ENCODE measurements at regions not wholly inside any gene's neighbourhood (a gene's known extent, or its start where the extent isn't known, plus 50 kb on each side); places are given as distances from the start of the nearest gene placed in this dataset.

DNA sequence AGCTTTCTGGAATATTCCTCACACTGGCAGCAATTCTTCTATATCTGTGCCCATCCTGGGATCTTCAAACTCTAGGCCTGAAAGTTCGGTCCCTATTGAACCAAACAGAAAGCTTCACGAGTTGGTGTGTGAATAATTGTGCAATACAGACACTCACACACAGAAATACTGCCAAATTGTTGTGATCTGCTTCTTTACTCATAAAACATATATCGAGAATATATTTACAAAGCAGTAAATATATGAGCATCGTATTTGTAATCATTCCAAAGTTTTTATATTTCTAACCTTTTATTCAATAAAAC, 56.6 kb upstream of the BEX4 start:
- no peak overlapping the region for H3K4me3 ChIP-seq (replicated peaks; ENCODE audit: low read depth, low read length)
- TF ChIP-seq, protein P1, sequence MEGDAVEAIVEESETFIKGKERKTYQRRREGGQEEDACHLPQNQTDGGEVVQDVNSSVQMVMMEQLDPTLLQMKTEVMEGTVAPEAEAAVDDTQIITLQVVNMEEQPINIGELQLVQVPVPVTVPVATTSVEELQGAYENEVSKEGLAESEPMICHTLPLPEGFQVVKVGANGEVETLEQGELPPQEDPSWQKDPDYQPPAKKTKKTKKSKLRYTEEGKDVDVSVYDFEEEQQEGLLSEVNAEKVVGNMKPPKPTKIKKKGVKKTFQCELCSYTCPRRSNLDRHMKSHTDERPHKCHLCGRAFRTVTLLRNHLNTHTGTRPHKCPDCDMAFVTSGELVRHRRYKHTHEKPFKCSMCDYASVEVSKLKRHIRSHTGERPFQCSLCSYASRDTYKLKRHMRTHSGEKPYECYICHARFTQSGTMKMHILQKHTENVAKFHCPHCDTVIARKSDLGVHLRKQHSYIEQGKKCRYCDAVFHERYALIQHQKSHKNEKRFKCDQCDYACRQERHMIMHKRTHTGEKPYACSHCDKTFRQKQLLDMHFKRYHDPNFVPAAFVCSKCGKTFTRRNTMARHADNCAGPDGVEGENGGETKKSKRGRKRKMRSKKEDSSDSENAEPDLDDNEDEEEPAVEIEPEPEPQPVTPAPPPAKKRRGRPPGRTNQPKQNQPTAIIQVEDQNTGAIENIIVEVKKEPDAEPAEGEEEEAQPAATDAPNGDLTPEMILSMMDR (IDR thresholded peaks at IDR 0.05; ENCODE audit: low read depth, low read length, missing control alignments) = no peak
- DNase-seq (ENCODE audit: extremely low read depth, low read depth) = no peak

DNA sequence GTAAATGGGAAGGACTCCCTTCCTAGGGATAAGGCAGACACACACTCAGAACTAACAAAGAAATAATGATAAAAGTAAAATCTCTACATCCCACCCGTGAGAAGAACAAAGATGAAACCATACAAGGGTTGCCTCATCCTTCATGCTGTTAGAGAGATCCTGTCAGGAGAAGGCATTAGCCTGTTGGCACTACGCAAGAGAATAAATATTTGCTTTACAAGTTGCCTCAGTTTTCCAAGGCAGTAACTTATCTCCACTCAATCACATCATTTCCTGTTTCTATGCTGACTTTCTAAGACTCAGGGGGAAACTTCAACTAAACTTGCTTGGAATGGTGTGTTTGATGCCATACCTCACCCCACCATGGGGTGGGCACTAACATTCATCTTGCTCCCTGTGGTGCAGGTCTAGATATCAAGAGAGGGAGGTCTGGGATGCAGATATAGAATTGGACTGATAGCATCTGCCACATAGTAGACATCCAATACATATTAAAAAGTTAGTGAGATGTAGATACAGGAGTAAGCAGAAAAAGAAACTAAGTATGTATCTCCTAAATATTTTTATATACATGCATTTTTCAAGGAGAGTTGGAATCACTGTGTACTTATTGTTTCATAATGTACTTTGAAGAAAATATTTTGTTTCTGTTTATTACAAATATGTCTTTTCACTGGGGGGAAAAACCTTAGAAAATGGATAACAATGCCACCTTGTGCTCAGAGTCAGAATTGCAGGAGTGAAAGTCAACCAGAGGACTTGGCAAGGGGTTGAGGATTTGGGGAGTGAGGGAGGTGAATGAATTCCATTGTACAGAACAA, 57.2 kb upstream of the BEX4 start:
- H3K4me3 ChIP-seq (replicated peaks; ENCODE audit: low read depth, low read length) = no peak overlapping the region
- TF ChIP-seq, protein P1 (IDR thresholded peaks at IDR 0.05; ENCODE audit: low read depth, low read length, missing control alignments) = peak; percentile 51
- no peak for DNase-seq (ENCODE audit: extremely low read depth, low read depth)

DNA sequence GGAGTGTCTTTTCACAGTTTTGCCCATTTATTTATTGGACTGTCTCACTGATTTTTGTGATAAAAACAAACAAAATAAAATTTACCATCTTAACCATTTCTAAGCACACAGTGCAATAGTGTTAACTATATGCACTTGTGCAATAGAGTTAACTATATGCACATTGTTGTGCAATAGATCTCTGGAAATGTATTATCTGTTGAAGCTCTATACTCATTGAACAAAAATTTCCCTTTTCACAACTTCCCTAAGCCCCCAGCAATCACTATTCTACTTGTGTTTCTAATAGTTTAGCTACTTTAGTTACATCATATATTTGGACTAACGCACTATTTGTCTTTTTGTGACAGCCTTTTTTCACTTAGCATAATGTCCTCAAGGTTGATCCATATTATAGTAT, 59.7 kb upstream of the BEX4 start:
- TF ChIP-seq, protein P1 (IDR thresholded peaks at IDR 0.05; ENCODE audit: low read depth, low read length, missing control alignments) = no peak
- H3K4me3 ChIP-seq (replicated peaks; ENCODE audit: low read depth, low read length) = no peak overlapping the region
- no peak for DNase-seq (ENCODE audit: extremely low read depth, low read depth)

DNA sequence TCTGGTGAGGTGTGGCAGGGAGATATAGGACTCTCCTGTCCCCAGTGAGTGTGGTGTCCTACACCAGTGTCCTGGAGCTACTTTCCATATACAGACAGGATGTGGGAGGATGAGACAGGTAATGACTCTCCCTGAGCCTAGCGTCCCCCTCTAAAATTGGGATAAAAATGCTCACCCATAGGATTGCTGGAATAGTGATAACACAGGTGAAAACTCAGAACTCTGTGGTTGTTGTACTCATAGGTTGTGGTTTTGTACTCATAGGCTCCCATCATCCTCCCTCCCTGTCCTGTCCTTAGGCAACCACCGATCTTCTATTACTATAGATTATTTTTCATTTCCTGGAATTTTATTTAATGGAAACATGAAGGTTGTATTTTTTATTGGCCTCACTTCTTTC, 60.7 kb upstream of the NXF3 start:
- DNase-seq (ENCODE audit: extremely low read depth, low read depth) = no peak
- H3K4me3 ChIP-seq (replicated peaks; ENCODE audit: low read depth, low read length) = no peak overlapping the region
- TF ChIP-seq, protein P1 (IDR thresholded peaks at IDR 0.05; ENCODE audit: low read depth, low read length, missing control alignments) = no peak

DNA sequence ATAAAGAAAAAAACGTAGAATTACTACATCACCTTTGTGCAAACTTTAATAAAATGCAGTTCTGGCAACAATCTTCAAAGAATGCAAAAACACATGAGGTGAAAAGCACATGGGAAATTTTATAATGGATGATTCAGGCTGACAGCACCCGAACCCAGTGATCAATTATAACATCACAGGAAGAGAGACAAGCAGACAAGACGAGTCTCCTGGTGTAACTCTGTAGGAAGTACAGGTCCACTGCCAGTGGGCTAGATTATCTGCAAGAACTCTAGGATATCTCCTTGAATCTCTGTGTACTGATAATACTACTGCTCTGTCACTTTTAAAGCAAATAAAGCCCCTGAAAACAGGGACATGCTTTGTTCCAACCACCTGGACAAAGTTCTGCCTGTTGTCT, 58.9 kb upstream of the NXF3 start:
- DNase-seq (ENCODE audit: extremely low read depth, low read depth) = no peak

DNA sequence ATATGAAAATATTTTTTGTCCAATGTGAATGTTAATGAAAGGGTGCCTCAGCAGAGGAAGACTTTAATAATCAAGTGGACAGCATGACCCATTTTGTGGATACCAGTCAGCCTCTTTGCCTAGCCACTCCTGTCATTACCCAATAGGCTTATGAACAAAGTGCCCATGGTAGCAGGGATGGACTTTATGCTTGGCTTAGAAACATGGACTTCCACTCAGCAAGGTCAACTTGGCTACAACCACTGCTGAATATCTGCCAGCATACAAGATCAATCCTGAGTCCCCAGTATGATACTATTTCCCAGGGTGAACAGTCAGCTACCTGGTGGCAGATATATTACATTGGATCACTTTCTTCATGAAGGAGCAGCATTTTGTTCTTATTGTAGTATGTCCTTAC, 56.7 kb upstream of the NXF3 start:
- TF ChIP-seq, protein P1 (IDR thresholded peaks at IDR 0.05; ENCODE audit: low read depth, low read length, missing control alignments) = no peak
- no peak for DNase-seq (ENCODE audit: extremely low read depth, low read depth)
- H3K4me3 ChIP-seq (replicated peaks; ENCODE audit: low read depth, low read length) = no peak overlapping the region

More for the DNA sequence above, 58.9 kb upstream of the NXF3 start:
- no peak overlapping the region for H3K4me3 ChIP-seq (replicated peaks; ENCODE audit: low read depth, low read length)
- TF ChIP-seq, protein P1 (IDR thresholded peaks at IDR 0.05; ENCODE audit: low read depth, low read length, missing control alignments) = no peak

DNA sequence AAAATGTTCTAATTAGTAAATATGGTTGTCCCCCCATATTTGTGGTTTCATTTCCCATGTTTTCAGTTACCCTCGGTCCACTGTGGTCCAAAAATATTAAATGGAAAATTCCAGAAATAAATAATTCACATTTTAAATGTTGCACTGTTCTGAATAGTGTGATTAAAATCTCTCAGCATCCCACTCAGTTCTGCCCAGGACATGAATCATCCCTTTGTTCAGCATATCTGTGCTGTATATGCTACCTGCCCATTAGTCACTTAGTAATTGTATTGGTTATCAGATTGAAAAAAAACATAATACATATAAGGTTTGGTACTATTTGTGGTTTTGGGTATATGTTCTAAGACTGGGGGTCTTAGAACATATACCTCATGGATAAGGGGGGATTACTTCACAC, 55.1 kb upstream of the NXF3 start:
- no peak for DNase-seq (ENCODE audit: extremely low read depth, low read depth)
- H3K4me3 ChIP-seq (replicated peaks; ENCODE audit: low read depth, low read length) = no peak overlapping the region
- TF ChIP-seq, protein P1 (IDR thresholded peaks at IDR 0.05; ENCODE audit: low read depth, low read length, missing control alignments) = no peak

All from HFF-Myc (cell line).